OCI-LY7 (cell line): ENCODE measurements at regions not wholly inside any gene's neighbourhood (a gene's known extent, or its start where the extent isn't known, plus 50 kb on each side); places are given as distances from the start of the nearest gene placed in this dataset.
"Not testable (repeated sequence)": the region's sequence is repeated elsewhere in the genome, so short reads cannot be mapped to it uniquely, and the experiment has no call there.

ENCODE experiments used
- EZH2phosphoT487 ChIP-seq: fragments of 200-600 bp; sonication (generic); IDR thresholded peaks from 2 replicates; pipeline ENCODE4 v1.6.1; 2018; ENCODE audit warnings: low read depth, borderline replicate concordance, mild to moderate bottlenecking, mixed run types, antibody characterized with exemption, low read length, moderate library complexity, mixed read lengths
- TF ChIP-seq, protein P1 (sequence below): fragments of 200-600 bp; sonication (generic); conservative IDR thresholded peaks from 2 replicates; pipeline ENCODE4 v1.5.1; 2014; ENCODE audit warnings: mild to moderate bottlenecking, antibody characterized with exemption, low read length, moderate library complexity, mixed read lengths

DNA sequence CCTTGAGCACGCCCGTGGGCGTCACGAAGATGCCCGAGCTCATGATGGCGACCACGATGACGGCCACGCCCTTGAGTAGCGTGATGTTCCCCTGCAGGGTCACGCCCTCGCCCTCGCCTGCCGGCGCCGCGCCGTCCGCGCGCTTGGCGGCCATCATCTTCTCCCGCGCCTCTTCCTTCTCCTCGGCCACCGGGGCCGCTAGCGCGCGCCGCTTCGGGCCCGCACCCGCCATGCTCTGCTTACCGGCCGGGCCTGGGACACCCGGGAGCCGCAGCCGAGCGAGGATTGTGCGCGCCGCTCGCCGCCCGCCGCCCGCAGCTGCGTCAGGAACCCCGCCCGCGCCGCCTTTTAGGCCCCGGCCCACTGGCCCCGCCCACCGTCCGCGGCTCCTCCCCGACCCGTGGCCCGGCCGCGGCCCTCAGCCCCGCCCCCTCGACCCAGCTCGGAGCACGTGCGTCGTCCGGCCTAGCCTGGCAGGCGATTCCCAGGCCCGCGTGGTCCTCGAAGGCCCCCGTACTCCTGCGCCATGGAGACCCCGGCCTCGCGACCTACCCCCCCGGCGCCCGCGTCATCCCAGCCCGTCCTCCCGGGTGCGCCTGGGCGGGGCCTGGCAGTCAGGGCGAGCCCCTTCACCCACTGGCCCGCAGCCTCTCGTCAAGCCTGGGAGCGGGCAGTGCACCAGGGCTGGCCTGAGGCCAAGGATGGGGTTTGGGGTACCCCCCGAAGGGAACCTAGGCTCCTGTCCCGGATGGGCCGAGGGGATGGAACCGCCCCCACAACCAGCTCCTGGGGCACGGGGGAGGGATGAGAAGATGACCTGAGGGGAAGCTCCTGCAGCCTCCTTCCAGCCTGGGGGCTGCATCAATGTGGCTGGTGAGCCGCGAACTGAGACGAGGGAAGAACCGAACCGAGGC, 79.0 kb upstream of the METTL9 start:
- TF ChIP-seq, protein P1, sequence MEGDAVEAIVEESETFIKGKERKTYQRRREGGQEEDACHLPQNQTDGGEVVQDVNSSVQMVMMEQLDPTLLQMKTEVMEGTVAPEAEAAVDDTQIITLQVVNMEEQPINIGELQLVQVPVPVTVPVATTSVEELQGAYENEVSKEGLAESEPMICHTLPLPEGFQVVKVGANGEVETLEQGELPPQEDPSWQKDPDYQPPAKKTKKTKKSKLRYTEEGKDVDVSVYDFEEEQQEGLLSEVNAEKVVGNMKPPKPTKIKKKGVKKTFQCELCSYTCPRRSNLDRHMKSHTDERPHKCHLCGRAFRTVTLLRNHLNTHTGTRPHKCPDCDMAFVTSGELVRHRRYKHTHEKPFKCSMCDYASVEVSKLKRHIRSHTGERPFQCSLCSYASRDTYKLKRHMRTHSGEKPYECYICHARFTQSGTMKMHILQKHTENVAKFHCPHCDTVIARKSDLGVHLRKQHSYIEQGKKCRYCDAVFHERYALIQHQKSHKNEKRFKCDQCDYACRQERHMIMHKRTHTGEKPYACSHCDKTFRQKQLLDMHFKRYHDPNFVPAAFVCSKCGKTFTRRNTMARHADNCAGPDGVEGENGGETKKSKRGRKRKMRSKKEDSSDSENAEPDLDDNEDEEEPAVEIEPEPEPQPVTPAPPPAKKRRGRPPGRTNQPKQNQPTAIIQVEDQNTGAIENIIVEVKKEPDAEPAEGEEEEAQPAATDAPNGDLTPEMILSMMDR: not testable (repeated sequence)
- not testable (repeated sequence) for TF ChIP-seq EZH2phosphoT487
